ENCODE measurements at regions not wholly inside any gene's neighbourhood (a gene's known extent, or its start where the extent isn't known, plus 50 kb on each side); places are given as distances from the start of the nearest gene placed in this dataset.
A peak's percentile ranks its signal among the peaks of the same experiment; 100 is the strongest.

DNA sequence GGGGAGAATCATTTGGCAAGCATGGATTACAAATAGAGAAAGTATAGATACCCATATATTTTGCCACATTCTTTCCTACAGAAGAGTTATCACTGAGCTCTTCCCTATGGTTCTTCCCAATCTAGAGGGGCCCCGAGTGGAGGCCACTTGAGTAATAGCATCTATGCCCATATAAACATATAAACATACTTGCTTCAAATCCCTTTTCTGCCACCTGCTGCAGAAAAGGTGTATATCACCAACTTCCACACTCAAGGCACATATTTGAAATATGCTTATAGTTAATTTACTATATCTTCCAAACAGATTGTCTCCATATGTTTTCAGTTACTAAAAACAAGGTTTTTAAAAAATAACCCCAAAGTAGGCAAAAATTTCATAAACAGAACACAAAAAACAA, 642.8 kb upstream of the DIPK2B start:
- H3K4me3 ChIP-seq (ENCODE audit: severe bottlenecking), result no peak overlapping the region

DNA sequence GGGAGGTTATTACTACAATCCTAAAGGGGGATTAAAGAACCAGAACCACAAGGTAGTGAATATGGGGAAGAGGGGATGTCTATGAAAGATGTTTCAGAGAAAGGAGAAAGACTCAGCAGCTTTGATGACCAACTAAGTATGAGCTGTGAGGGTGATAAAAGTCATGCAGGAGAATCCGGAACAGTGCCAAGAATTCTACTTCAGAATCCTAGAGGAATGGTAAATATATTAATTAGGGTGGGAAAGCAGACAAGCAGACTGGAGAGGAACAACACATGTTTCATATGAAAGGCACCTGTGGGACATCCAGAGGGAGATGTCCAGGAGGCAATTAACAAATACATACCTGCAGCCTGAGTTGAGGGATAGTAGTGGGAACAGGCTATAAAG, 642.2 kb upstream of the DIPK2B start:
- TF ChIP-seq, protein P1, sequence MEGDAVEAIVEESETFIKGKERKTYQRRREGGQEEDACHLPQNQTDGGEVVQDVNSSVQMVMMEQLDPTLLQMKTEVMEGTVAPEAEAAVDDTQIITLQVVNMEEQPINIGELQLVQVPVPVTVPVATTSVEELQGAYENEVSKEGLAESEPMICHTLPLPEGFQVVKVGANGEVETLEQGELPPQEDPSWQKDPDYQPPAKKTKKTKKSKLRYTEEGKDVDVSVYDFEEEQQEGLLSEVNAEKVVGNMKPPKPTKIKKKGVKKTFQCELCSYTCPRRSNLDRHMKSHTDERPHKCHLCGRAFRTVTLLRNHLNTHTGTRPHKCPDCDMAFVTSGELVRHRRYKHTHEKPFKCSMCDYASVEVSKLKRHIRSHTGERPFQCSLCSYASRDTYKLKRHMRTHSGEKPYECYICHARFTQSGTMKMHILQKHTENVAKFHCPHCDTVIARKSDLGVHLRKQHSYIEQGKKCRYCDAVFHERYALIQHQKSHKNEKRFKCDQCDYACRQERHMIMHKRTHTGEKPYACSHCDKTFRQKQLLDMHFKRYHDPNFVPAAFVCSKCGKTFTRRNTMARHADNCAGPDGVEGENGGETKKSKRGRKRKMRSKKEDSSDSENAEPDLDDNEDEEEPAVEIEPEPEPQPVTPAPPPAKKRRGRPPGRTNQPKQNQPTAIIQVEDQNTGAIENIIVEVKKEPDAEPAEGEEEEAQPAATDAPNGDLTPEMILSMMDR (IDR thresholded peaks at IDR 0.05; ENCODE audit: poor library complexity, severe bottlenecking), result no peak
- ATAC-seq (ENCODE audit: low read depth) (no peak), DNase-seq (ENCODE audit: low spot score) (no peak)
- Histone ChIP-seq H3K27ac (ENCODE audit: poor library complexity, severe bottlenecking) (peak overlapping the region; percentile 29), H3K27me3 (ENCODE audit: insufficient read depth, poor library complexity, severe bottlenecking) (no peaks in the 10 kb centered on the region), H3K36me3 (ENCODE audit: low read depth) (peaks cover 88% of the 10 kb centered on the region), H3K9me3 (ENCODE audit: severe bottlenecking) (no peaks in the 10 kb centered on the region), H3K4me1 (ENCODE audit: insufficient read depth, poor library complexity, severe bottlenecking) (peaks cover 31% of the 10 kb centered on the region), H3K4me3 (ENCODE audit: severe bottlenecking) (no peak overlapping the region)

More for the DNA sequence above, 642.8 kb upstream of the DIPK2B start:
- no peaks in the 10 kb centered on the region for H3K9me3 ChIP-seq (ENCODE audit: severe bottlenecking)
- peaks cover 34% of the 10 kb centered on the region for H3K4me1 ChIP-seq (ENCODE audit: insufficient read depth, poor library complexity, severe bottlenecking)
- peak overlapping the region; percentile 8 for H3K27ac ChIP-seq (ENCODE audit: poor library complexity, severe bottlenecking)
- TF ChIP-seq, protein P1 (IDR thresholded peaks at IDR 0.05; ENCODE audit: poor library complexity, severe bottlenecking), result peak; percentile 22
- ATAC-seq (ENCODE audit: low read depth) (0 out of 3 replicates have a peak, but pooled peaks have one; percentile 32), DNase-seq (ENCODE audit: low spot score) (no peak)
- no peaks in the 10 kb centered on the region for H3K27me3 ChIP-seq (ENCODE audit: insufficient read depth, poor library complexity, severe bottlenecking)
- peaks cover 86% of the 10 kb centered on the region for H3K36me3 ChIP-seq (ENCODE audit: low read depth)

DNA sequence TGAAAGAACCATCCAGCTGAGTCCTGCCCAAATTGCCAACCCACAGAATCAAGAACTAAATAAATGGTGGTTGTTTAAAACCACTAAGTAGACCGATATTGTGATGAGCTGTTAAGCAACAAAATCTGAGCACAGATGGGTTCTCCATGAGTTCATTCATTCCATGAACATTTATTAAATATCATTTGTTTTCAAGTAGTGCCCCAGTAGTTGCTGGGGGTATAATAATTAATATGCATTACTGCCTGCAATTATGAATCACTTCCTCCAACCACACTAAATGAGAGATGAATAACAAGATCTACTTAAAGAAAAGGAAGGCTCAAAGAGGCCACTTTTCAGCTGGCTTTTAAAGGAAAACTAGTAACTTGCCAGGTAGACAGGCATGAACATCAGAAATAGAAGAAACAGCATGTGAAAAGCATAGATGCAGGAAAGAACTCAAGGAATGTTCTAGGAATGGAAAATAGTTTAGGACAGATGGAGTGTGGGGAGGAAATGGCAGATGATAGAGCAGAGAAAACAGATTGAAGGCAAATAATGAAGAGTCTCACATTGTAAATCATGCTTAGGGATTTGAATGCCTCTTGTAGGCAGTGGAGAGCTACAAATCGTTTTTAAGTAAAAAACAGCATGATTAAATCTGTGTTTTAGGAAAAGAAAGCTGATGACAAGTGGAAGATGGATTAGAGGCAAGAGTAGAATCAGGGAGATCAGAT, 641.7 kb upstream of the DIPK2B start:
- TF ChIP-seq, protein P1 (IDR thresholded peaks at IDR 0.05; ENCODE audit: poor library complexity, severe bottlenecking), result no peak
- H3K27me3 ChIP-seq (ENCODE audit: insufficient read depth, poor library complexity, severe bottlenecking), result no peaks in the 10 kb centered on the region
- peaks cover 88% of the 10 kb centered on the region for H3K36me3 ChIP-seq (ENCODE audit: low read depth)
- H3K27ac ChIP-seq (ENCODE audit: poor library complexity, severe bottlenecking), result peak overlapping the region; percentile 29
- H3K9me3 ChIP-seq (ENCODE audit: severe bottlenecking), result no peaks in the 10 kb centered on the region
- H3K4me3 ChIP-seq (ENCODE audit: severe bottlenecking), result no peak overlapping the region
- H3K4me1 ChIP-seq (ENCODE audit: insufficient read depth, poor library complexity, severe bottlenecking), result peaks cover 29% of the 10 kb centered on the region
- no peak for ATAC-seq (ENCODE audit: low read depth)
- no peak for DNase-seq (ENCODE audit: low spot score)

DNA sequence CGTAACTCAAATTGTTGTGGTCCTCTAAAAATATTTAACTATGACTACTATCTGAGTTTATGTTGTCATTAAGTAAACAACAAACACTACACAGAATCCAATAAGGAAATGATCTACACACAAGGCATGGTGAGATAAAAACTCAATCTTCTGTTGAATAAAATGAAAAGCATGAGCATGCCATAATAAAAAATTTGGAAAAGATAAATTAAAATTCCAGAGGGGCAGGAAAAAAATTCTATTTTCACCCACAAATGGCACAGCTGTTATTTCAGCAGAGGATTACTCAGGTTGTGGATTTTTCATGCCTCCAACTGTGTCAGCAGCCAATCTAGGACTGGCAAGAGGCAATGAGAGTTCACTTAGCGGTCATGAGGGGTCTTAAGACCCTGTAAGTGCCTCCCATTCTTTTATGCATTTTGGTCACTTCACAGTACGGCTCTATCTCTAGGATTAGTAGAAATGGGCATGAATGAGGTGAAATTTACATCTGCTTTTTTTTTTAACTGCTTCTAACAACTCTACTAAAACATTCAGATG, 639.8 kb upstream of the DIPK2B start:
- H3K9me3 ChIP-seq (ENCODE audit: severe bottlenecking), result no peaks in the 10 kb centered on the region
- TF ChIP-seq, protein P1 (IDR thresholded peaks at IDR 0.05; ENCODE audit: poor library complexity, severe bottlenecking), result no peak
- DNase-seq (ENCODE audit: low spot score), result no peak
- no peak overlapping the region for H3K4me3 ChIP-seq (ENCODE audit: severe bottlenecking)
- peak overlapping the region; percentile 29 for H3K27ac ChIP-seq (ENCODE audit: poor library complexity, severe bottlenecking)
- no peaks in the 10 kb centered on the region for H3K27me3 ChIP-seq (ENCODE audit: insufficient read depth, poor library complexity, severe bottlenecking)
- peaks cover 76% of the 10 kb centered on the region for H3K36me3 ChIP-seq (ENCODE audit: low read depth)
- peaks cover 19% of the 10 kb centered on the region for H3K4me1 ChIP-seq (ENCODE audit: insufficient read depth, poor library complexity, severe bottlenecking)
- no peak for ATAC-seq (ENCODE audit: low read depth)

DNA sequence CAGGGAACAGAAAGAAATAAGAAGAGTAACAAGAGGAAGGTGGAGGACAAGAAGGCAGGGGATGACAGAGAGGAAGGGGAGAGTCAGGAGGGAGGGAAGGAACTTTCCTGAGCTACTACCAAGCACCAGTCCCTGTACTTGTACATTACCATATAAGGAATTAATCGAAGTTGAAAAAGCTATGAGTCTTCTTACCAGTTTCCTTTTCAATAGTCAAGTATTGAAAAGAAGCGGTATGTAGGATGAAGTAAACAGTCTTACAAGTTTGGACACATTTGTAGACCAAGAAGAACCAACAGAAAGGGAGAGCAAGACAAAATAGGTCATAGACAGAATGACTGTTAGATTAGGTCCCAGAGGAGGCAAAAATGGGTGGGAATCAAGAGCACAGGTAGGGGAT, 629.7 kb upstream of the DIPK2B start:
- Histone ChIP-seq H3K9me3 (ENCODE audit: severe bottlenecking) (no peaks in the 10 kb centered on the region), H3K27me3 (ENCODE audit: insufficient read depth, poor library complexity, severe bottlenecking) (no peaks in the 10 kb centered on the region), H3K4me1 (ENCODE audit: insufficient read depth, poor library complexity, severe bottlenecking) (peaks cover 5% of the 10 kb centered on the region), H3K27ac (ENCODE audit: poor library complexity, severe bottlenecking) (peak overlapping the region; percentile 29), H3K4me3 (ENCODE audit: severe bottlenecking) (no peak overlapping the region), H3K36me3 (ENCODE audit: low read depth) (peaks cover 54% of the 10 kb centered on the region)
- TF ChIP-seq, protein P1 (IDR thresholded peaks at IDR 0.05; ENCODE audit: poor library complexity, severe bottlenecking), result no peak
- DNase-seq (ENCODE audit: low spot score) (no peak), ATAC-seq (ENCODE audit: low read depth) (no peak)

All from RWPE2 (cell line).